GM12864 (cell line): ENCODE measurements at regions not wholly inside any gene's neighbourhood (a gene's known extent, or its start where the extent isn't known, plus 50 kb on each side); places are given as distances from the start of the nearest gene placed in this dataset.

Source experiments
- DNase-seq: peaks from one replicate; pipeline ENCODE4 v3.0.0-alpha.2; 2011; ENCODE audit warnings: low read depth
- H3K4me3 ChIP-seq: 2 replicates; pipeline ENCODE4 v1.5.1; 2011; ENCODE audit warnings: mild to moderate bottlenecking, low read depth, low read length, control low read depth
- CTCF ChIP-seq: IDR thresholded peaks from 2 replicates; pipeline ENCODE4 v1.5.1; 2011; ENCODE audit warnings: low read depth, mild to moderate bottlenecking, moderate library complexity, low read length, control low read depth, inconsistent platforms; ENCODE audit errors: missing control alignments

GRCh38 chr5:42020788-42021530, 95.9 kb downstream of the FBXO4 start:
- DNase-seq, result no peak

GRCh38 chr5:42021923-42022322, 96.8 kb downstream of the FBXO4 start:
- DNase-seq, result no peak
- H3K4me3 ChIP-seq, result no peak overlapping the region
- no peak for TF ChIP-seq CTCF

More at GRCh38 chr5:42020788-42021530, 95.9 kb downstream of the FBXO4 start:
- H3K4me3 ChIP-seq, result no peak overlapping the region
- no peak for TF ChIP-seq CTCF

- DNase-seq, result no peak
- H3K4me3 ChIP-seq, result no peak overlapping the region
- no peak for TF ChIP-seq CTCF
These were observed 97.4 kb downstream of the FBXO4 start for GRCh38 chr5:42022383-42022972.

- H3K4me3 ChIP-seq, result no peak overlapping the region
- DNase-seq, result no peak
- TF ChIP-seq CTCF, result no peak
These were observed 101.4 kb downstream of the FBXO4 start for GRCh38 chr5:42026446-42026845.

- no peak for TF ChIP-seq CTCF
- DNase-seq, result no peak
- H3K4me3 ChIP-seq, result no peak overlapping the region
These were observed 107.1 kb downstream of the FBXO4 start for GRCh38 chr5:42032137-42032536.

- no peak for TF ChIP-seq CTCF
- no peak for DNase-seq
- no peak overlapping the region for H3K4me3 ChIP-seq
These were observed 110.4 kb downstream of the FBXO4 start for GRCh38 chr5:42035526-42035925.

- no peak for DNase-seq
- no peak overlapping the region for H3K4me3 ChIP-seq
- no peak for TF ChIP-seq CTCF
These were observed 111.3 kb downstream of the FBXO4 start for GRCh38 chr5:42036379-42036778.
